K562 (cell line): ENCODE measurements at regions not wholly inside any gene's neighbourhood (a gene's known extent, or its start where the extent isn't known, plus 50 kb on each side); places are given as distances from the start of the nearest gene placed in this dataset.

Experiments used
- ATAC-seq: fragments of 200-7000 bp; cut with Tn5 transposase; 3 replicates; pipeline ENCODE4 v1.9.1; 2020; ENCODE audit warnings: moderate library complexity
- BruUV-seq: library from RNA; stranded (reverse); fragments of 400-500 nt; replicated peaks from 2 replicates; lab custom pipeline; 2021; lab: Mats Ljungman, UMichigan
- CTCF ChIA-PET: fragments of 300-600 bp; formaldehyde crosslinking; extraction: SDS; loops from one replicate; lab custom pipeline; 2021; ENCODE audit warnings: low intra/inter-chr PET ratio; lab: Yijun Ruan, JAX
- POLR2A ChIA-PET: fragments of 300-600, 350-650 bp; sonication (Branson Sonifier 250); formaldehyde crosslinking; extraction: SDS; loops from one replicate; lab custom pipeline; 2021; ENCODE audit warnings: antibody characterized with exemption, inconsistent platforms; lab: Yijun Ruan, JAX
- DNase-seq, 4 experiments: peaks; one replicate each; pipeline versions ENCODE4 v3.0.0 to v3.0.0-alpha.2; 2011 to 2018; ENCODE audit warnings: low spot score in 3 of 4, mixed read lengths in 3 of 4; ENCODE audit errors: extremely low read depth in 1 of 4
- FAIRE-seq: peaks from 2 replicates; lab custom pipeline; 2011; peaks lifted over from hg19 to GRCh38; lab: Jason Lieb, UNC
- H2AFZ ChIP-seq: 2 replicates; pipeline ENCODE4 v1.6.0; 2011; ENCODE audit warnings: low read depth, low read length, control low read depth, inconsistent platforms
- H3K27ac ChIP-seq: fragments of 200-600 bp; 3 replicates; pipeline ENCODE4 v1.8.0; 2011; ENCODE audit warnings: low read depth, mild to moderate bottlenecking, control low read depth, inconsistent platforms, low read length, moderate library complexity, mixed read lengths; ENCODE audit errors: extremely low read depth
- H3K27me3 ChIP-seq, 2 experiments: fragments of 300-600 bp in 1 of 2; 2 replicates in 1 of 2; 3 replicates in 1 of 2; pipeline versions ENCODE4 v1.6.0 to v1.8.0; 2011; ENCODE audit warnings: inconsistent platforms in 2 of 2, low read length in 2 of 2, mild to moderate bottlenecking in 1 of 2, mixed read lengths in 1 of 2, moderate library complexity in 1 of 2; ENCODE audit not compliant: control insufficient read depth in 2 of 2, insufficient read depth in 2 of 2
- H3K36me3 ChIP-seq: fragments of 300-600 bp; 3 replicates; pipeline ENCODE4 v1.8.0; 2011; ENCODE audit warnings: mild to moderate bottlenecking, low read length, inconsistent platforms; ENCODE audit not compliant: control insufficient read depth, insufficient read depth
- H3K4me1 ChIP-seq, 2 experiments: fragments of 200-600 bp in 1 of 2; replicated peaks in 1 of 2; 2 replicates in 1 of 2; 3 replicates in 1 of 2; pipeline versions ENCODE4 v1.5.1 to v1.8.0; 2011; ENCODE audit warnings: inconsistent platforms in 2 of 2, low read length in 2 of 2, mild to moderate bottlenecking in 1 of 2, mixed read lengths in 1 of 2, moderate library complexity in 1 of 2; ENCODE audit not compliant: control insufficient read depth in 2 of 2, insufficient read depth in 2 of 2
- H3K4me2 ChIP-seq: 2 replicates; pipeline ENCODE4 v1.6.1; 2011; ENCODE audit warnings: low read length, control low read depth, inconsistent platforms, mixed read lengths; ENCODE audit not compliant: insufficient read depth
- H3K4me3 ChIP-seq: fragments of 200-600 bp; sonication (generic), shearing (Covaris generic); 2 replicates; pipeline ENCODE4 v1.5.1; 2016; ENCODE audit warnings: control low read depth, inconsistent platforms
- H3K79me2 ChIP-seq: fragments of 200-600 bp; 3 replicates; pipeline ENCODE4 v1.8.0; 2011; ENCODE audit warnings: low read length, inconsistent platforms; ENCODE audit not compliant: control insufficient read depth, insufficient read depth
- H3K9ac ChIP-seq, 2 experiments: 2 replicates each; pipeline versions ENCODE4 v1.6.0 to v1.6.1; 2011; ENCODE audit warnings: low read depth in 2 of 2, low read length in 2 of 2, control low read depth in 1 of 2, inconsistent platforms in 1 of 2, mild to moderate bottlenecking in 1 of 2, mixed read lengths in 1 of 2; ENCODE audit not compliant: insufficient read depth in 1 of 2
- H3K9me1 ChIP-seq: one replicate; pipeline ENCODE4 v1.6.0; 2011; ENCODE audit warnings: inconsistent platforms, mild to moderate bottlenecking, low read length, moderate library complexity; ENCODE audit not compliant: control insufficient read depth, insufficient read depth
- H3K9me3 ChIP-seq: replicated peaks from 2 replicates; pipeline ENCODE4 v1.5.1; 2011; ENCODE audit warnings: low read depth, low read length, inconsistent platforms; ENCODE audit not compliant: control insufficient read depth, insufficient read depth
- H4K20me1 ChIP-seq: replicated peaks from 2 replicates; pipeline ENCODE4 v1.6.1; 2011; ENCODE audit warnings: low read length, inconsistent platforms, mixed read lengths; ENCODE audit not compliant: control insufficient read depth, insufficient read depth
- ARHGAP35 ChIP-seq: fragments of 450-650 bp; IDR thresholded peaks from 2 replicates; pipeline ENCODE4 v1.6.1; 2018; ENCODE audit not compliant: partially characterized antibody
- LCOR ChIP-seq: sonication (generic); formaldehyde crosslinking; IDR thresholded peaks from 2 replicates; pipeline ENCODE4 v1.8.0; 2022; ENCODE audit warnings: mild to moderate bottlenecking, missing genetic modification reagents
- NFRKB ChIP-seq: fragments of 450-650 bp; IDR thresholded peaks from 2 replicates; pipeline ENCODE4 v1.6.1; 2016; ENCODE audit warnings: low read depth
- RFX1 ChIP-seq: fragments of 450-650 bp; IDR thresholded peaks from 2 replicates; pipeline ENCODE4 v1.6.1; 2016; ENCODE audit warnings: mild to moderate bottlenecking, moderate library complexity
- SMAD1 ChIP-seq: fragments of 150-350 bp; IDR thresholded peaks from 2 replicates; pipeline ENCODE4 v1.6.1; 2014; ENCODE audit warnings: low read length, low read depth; ENCODE audit not compliant: partially characterized antibody
- THAP7 ChIP-seq: fragments of 250-450 bp; sonication (Bioruptor Pico); IDR thresholded peaks from 2 replicates; pipeline ENCODE4 v1.5.0; 2021
- U2AF2 ChIP-seq: fragments of 200-400 bp; formaldehyde crosslinking; optimal IDR thresholded peaks from 2 replicates; pipeline ENCODE3; 2017; ENCODE audit warnings: low read depth, mild to moderate bottlenecking, low read length
- ZNF696 ChIP-seq: fragments of 250-450 bp; sonication (Bioruptor Pico); conservative IDR thresholded peaks from 2 replicates; pipeline ENCODE4 v1.4.0; 2020; ENCODE audit warnings: mild to moderate bottlenecking, moderate library complexity
- ZNF778 ChIP-seq: fragments of 450-650 bp; formaldehyde crosslinking; IDR thresholded peaks from 2 replicates; pipeline ENCODE4 v1.4.0; 2020; ENCODE audit warnings: mild to moderate bottlenecking, moderate library complexity
- WGBS: fragments of 100-300 bp; shearing (Covaris generic); methylation state at CpG from one replicate; pipeline ENCODE4 v1.1.6; 2016; ENCODE audit warnings: low coverage, mixed read lengths; ENCODE audit not compliant: insufficient coverage; ENCODE audit errors: missing lambda C conversion rate; 5-methylcytosine and 5-hydroxymethylcytosine counted together
- in situ Hi-C: fragments of 300-500 bp; cut with MboI; formaldehyde crosslinking; loops from 4 replicates; pipeline ENCODE4 v1.15.0; 2018; ENCODE audit warnings: inconsistent platforms, mixed read lengths
- intact Hi-C: fragments of 100-400 bp; cut with micrococcal nuclease; formaldehyde crosslinking; loops from 2 replicates; pipeline ENCODE4 v1.14.2; 2022
- TF ChIP-seq, protein P1 (sequence below), 2 experiments: IDR thresholded peaks; 2 replicates each; pipeline ENCODE4 v1.6.1; 2011; ENCODE audit warnings: borderline replicate concordance in 1 of 2, control low read depth in 1 of 2, low read depth in 1 of 2, low read length in 1 of 2, mild to moderate bottlenecking in 1 of 2, mixed read lengths in 1 of 2, moderate library complexity in 1 of 2; ENCODE audit not compliant: insufficient read depth in 1 of 2, insufficient read length in 1 of 2, poor library complexity in 1 of 2, severe bottlenecking in 1 of 2; ENCODE audit errors: extremely low read depth in 1 of 2
- TF ChIP-seq, protein P2 (sequence below), 2 experiments: fragments of 450-650 bp in 1 of 2; sonication (generic) in 1 of 2; formaldehyde crosslinking in 1 of 2; IDR thresholded peaks; 2 replicates each; pipeline versions ENCODE4 v1.7.1 to v1.9.0; 2016 to 2022; ENCODE audit warnings: inconsistent platforms in 1 of 2, mild to moderate bottlenecking in 1 of 2, missing genetic modification reagents in 1 of 2

DNA sequence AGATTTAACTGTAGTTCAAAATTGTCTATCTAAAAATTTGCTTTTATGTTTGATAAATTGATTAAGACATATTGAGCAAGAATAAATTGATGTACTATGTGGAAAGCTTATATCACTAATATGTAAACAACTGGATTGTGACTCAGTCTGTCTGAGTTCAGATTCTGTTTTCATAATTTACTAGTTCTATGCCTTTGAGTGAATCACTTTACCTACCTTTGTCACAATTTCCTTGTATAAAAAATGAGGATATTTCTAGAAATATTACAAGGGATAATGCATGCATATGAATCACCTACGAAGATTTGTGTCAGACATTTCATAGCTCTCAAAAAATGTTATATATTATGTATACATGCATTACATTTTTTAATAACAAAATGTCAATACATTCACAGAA lies 245.1 kb upstream of the ZWINT start (continued):
- TF ChIP-seq, protein P1, sequence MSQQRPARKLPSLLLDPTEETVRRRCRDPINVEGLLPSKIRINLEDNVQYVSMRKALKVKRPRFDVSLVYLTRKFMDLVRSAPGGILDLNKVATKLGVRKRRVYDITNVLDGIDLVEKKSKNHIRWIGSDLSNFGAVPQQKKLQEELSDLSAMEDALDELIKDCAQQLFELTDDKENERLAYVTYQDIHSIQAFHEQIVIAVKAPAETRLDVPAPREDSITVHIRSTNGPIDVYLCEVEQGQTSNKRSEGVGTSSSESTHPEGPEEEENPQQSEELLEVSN (IDR thresholded peaks at IDR 0.05; ENCODE audit: borderline replicate concordance in 1 of 2, extremely low read depth in 1 of 2, insufficient read depth in 1 of 2, insufficient read length in 1 of 2, low read depth in 1 of 2, low read length in 1 of 2, poor library complexity in 1 of 2, severe bottlenecking in 1 of 2) = no peak
- no peak for TF ChIP-seq NFRKB

GRCh38 chr10:56605051-56605450 lies 244.0 kb upstream of the ZWINT start:
- WGBS = 0% methylated on average over 8 of the region's 8 CpGs
- CTCF ChIA-PET = no interaction called here
- TF ChIP-seq ZNF778 (CRISPR knock-in tag) = no peak
- TF ChIP-seq, protein P2, sequence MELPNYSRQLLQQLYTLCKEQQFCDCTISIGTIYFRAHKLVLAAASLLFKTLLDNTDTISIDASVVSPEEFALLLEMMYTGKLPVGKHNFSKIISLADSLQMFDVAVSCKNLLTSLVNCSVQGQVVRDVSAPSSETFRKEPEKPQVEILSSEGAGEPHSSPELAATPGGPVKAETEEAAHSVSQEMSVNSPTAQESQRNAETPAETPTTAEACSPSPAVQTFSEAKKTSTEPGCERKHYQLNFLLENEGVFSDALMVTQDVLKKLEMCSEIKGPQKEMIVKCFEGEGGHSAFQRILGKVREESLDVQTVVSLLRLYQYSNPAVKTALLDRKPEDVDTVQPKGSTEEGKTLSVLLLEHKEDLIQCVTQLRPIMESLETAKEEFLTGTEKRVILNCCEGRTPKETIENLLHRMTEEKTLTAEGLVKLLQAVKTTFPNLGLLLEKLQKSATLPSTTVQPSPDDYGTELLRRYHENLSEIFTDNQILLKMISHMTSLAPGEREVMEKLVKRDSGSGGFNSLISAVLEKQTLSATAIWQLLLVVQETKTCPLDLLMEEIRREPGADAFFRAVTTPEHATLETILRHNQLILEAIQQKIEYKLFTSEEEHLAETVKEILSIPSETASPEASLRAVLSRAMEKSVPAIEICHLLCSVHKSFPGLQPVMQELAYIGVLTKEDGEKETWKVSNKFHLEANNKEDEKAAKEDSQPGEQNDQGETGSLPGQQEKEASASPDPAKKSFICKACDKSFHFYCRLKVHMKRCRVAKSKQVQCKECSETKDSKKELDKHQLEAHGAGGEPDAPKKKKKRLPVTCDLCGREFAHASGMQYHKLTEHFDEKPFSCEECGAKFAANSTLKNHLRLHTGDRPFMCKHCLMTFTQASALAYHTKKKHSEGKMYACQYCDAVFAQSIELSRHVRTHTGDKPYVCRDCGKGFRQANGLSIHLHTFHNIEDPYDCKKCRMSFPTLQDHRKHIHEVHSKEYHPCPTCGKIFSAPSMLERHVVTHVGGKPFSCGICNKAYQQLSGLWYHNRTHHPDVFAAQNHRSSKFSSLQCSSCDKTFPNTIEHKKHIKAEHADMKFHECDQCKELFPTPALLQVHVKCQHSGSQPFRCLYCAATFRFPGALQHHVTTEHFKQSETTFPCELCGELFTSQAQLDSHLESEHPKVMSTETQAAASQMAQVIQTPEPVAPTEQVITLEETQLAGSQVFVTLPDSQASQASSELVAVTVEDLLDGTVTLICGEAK (IDR thresholded peaks at IDR 0.05) = no peak
- TF ChIP-seq, protein P2 (CRISPR knock-in tag; IDR thresholded peaks at IDR 0.05) = no peak
- no peak for TF ChIP-seq SMAD1
- no peak for TF ChIP-seq U2AF2
- TF ChIP-seq ARHGAP35 = no peak
- TF ChIP-seq LCOR = no peak
- TF ChIP-seq THAP7 (CRISPR knock-in tag) = no peak
- TF ChIP-seq RFX1 = no peak
- no peak for TF ChIP-seq ZNF696 (CRISPR knock-in tag)

More at GRCh38 chr10:56605051-56605450, 244.0 kb upstream of the ZWINT start:
- Histone ChIP-seq H3K9me1 (no peaks in the 10 kb centered on the region), H2AFZ (no peak overlapping the region), H3K79me2 (no peaks in the 10 kb centered on the region), H3K36me3 (no peaks in the 10 kb centered on the region), H3K9me3 (no peaks in the 10 kb centered on the region), H3K27me3 (no peaks in the 10 kb centered on the region), H3K27ac (no peak overlapping the region), H4K20me1 (no peaks in the 10 kb centered on the region), H3K4me3 (no peak overlapping the region), H3K4me1 (no peaks in the 10 kb centered on the region), H3K4me2 (no peak overlapping the region), H3K9ac (no peak overlapping the region)
- no peak for FAIRE-seq
- in situ Hi-C loops = no loop called here
- no TSS peak for BruUV-seq
- no peak for DNase-seq
- POLR2A ChIA-PET = no interaction called here
- ATAC-seq = no peak
- intact Hi-C loops = no loop called here
